Activated CD4-positive, alpha-beta memory T cell treated with anti-CD3 and anti-CD28 coated beads, Interleukin-2, amount 10 ng/mL, durations not matched to agents 7 days and 5 days (primary cell): ENCODE measurements at regions not wholly inside any gene's neighbourhood (a gene's known extent, or its start where the extent isn't known, plus 50 kb on each side); places are given as distances from the start of the nearest gene placed in this dataset.
"Not testable (repeated sequence)": the region's sequence is repeated elsewhere in the genome, so short reads cannot be mapped to it uniquely, and the experiment has no call there.

Experiments used
- CTCF ChIA-PET: fragments of 350-600 bp; sonication (Branson Sonifier 250); formaldehyde crosslinking; loops from one replicate; lab custom pipeline; 2021; ENCODE audit warnings: antibody characterized with exemption, inconsistent platforms; lab: Charles Lee
- POLR2A ChIA-PET: fragments of 350-600 bp; sonication (Branson Sonifier 250); formaldehyde crosslinking; loops from one replicate; lab custom pipeline; 2021; ENCODE audit warnings: antibody characterized with exemption; lab: Charles Lee
- DNase-seq: peaks from one replicate; pipeline ENCODE4 v3.0.0-alpha.2; 2020
- H3K27ac Mint-ChIP-seq: one replicate; pipeline ENCODE4 v1.8.0; 2021; ENCODE audit warnings: mild to moderate bottlenecking, mixed read lengths
- H3K27me3 Mint-ChIP-seq: one replicate; pipeline ENCODE4 v1.8.0; 2021; ENCODE audit warnings: mixed read lengths
- H3K36me3 Mint-ChIP-seq: one replicate; pipeline ENCODE4 v1.8.0; 2021; ENCODE audit warnings: low read depth, mixed read lengths
- H3K4me1 Mint-ChIP-seq: one replicate; pipeline ENCODE4 v1.8.0; 2021; ENCODE audit warnings: mixed read lengths
- H3K4me3 Mint-ChIP-seq: one replicate; pipeline ENCODE4 v1.8.0; 2021; ENCODE audit warnings: mild to moderate bottlenecking, mixed read lengths
- H3K9me3 Mint-ChIP-seq: one replicate; pipeline ENCODE4 v1.8.0; 2021; ENCODE audit warnings: mixed read lengths

- H3K4me3 Mint-ChIP-seq, H3K36me3 Mint-ChIP-seq, H3K4me1 Mint-ChIP-seq, DNase-seq, H3K27me3 Mint-ChIP-seq, POLR2A ChIA-PET, H3K27ac Mint-ChIP-seq, H3K9me3 Mint-ChIP-seq, CTCF ChIA-PET: not testable (repeated sequence)
Measured at GRCh38 chr18:72987570-72987969, 119.8 kb upstream of the NETO1 start.

DNA sequence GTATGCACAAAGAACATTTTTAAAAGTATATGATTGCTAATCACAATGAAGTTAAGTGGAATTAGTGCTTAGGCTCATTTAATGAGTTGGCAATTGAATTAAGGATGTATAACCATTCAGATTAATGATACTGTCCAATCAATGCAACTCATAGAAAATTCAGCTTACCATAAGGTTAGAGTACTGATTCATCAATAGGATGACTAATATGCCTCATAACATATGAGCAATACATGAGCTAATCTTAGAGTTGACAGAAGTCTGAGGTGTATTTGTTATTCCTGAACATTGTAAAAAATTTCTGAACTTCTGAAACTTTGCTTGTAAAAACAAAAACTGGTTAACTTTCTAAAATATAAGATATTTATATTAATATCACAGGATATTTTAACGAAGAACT is 118.3 kb upstream of the NETO1 start:
- CTCF ChIA-PET, result no interaction called here
- peaks cover 4% of the 10 kb centered on the region for H3K9me3 Mint-ChIP-seq
- no peaks in the 10 kb centered on the region for H3K4me1 Mint-ChIP-seq
- H3K27ac Mint-ChIP-seq, result no peak overlapping the region
- H3K36me3 Mint-ChIP-seq, result no peaks in the 10 kb centered on the region
- no peak for DNase-seq
- POLR2A ChIA-PET, result no interaction called here
- no peak overlapping the region for H3K4me3 Mint-ChIP-seq
- no peaks in the 10 kb centered on the region for H3K27me3 Mint-ChIP-seq

GRCh38 chr18:72985686-72986085 is 117.9 kb upstream of the NETO1 start:
- ChIA-PET CTCF (no interaction called here), POLR2A (no interaction called here)
- Mint-ChIP-seq H3K27me3 (no peaks in the 10 kb centered on the region), H3K4me3 (no peak overlapping the region), H3K9me3 (peaks cover 4% of the 10 kb centered on the region), H3K36me3 (no peaks in the 10 kb centered on the region), H3K27ac (no peak overlapping the region), H3K4me1 (no peaks in the 10 kb centered on the region)
- DNase-seq, result no peak

GRCh38 chr18:72984290-72984689 is 116.5 kb upstream of the NETO1 start:
- no peak for DNase-seq
- Mint-ChIP-seq H3K27me3 (no peaks in the 10 kb centered on the region), H3K9me3 (peaks cover 4% of the 10 kb centered on the region), H3K4me3 (no peak overlapping the region), H3K36me3 (no peaks in the 10 kb centered on the region), H3K27ac (no peak overlapping the region), H3K4me1 (no peaks in the 10 kb centered on the region)
- CTCF ChIA-PET, result no interaction called here
- POLR2A ChIA-PET, result no interaction called here

DNA sequence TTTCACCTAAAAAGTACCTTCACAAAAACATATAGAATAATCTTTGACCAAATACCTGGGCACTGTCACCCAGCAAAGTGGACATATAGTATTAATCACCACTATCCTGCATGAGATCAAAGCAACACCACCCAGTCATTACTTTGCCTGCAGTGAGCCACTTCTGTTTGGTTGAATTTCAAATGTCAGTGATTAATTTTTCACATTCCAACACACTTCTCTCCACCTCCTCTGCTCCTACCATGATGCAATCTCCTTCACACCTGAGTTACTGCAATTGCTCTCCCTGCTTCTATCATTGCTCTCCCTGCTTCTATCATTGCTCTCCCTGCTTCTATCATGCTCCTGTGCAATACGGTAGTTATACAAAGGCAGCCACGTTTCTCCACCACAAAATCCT is 106.1 kb upstream of the NETO1 start:
- Mint-ChIP-seq H3K36me3 (no peaks in the 10 kb centered on the region), H3K4me1 (no peaks in the 10 kb centered on the region), H3K9me3 (peaks cover 18% of the 10 kb centered on the region), H3K4me3 (no peak overlapping the region), H3K27ac (no peak overlapping the region), H3K27me3 (no peaks in the 10 kb centered on the region)
- POLR2A ChIA-PET, result no interaction called here
- CTCF ChIA-PET, result no interaction called here
- DNase-seq, result no peak

DNA sequence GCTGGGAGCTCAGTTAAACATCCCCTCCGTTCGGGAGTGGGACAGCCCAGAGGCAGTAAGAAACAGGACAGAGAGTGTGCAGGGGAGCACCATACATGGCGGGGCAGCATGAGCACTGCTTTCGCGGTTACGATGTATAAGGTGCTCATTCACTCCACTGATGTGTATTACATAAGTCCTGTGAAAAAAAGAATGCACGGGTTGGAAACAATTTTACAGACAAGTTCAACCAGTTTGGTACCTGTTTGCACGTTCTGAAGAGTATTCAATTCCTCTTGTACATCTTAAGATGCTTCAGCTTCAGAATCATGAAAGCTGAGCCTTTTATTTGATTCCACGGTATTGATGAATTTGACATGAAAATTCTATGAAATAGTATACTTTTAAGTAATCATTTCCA is 97.8 kb upstream of the NETO1 start:
- POLR2A ChIA-PET, result no interaction called here
- DNase-seq, result no peak
- Mint-ChIP-seq H3K9me3 (peaks cover 25% of the 10 kb centered on the region), H3K27me3 (no peaks in the 10 kb centered on the region), H3K4me1 (no peaks in the 10 kb centered on the region), H3K27ac (no peak overlapping the region), H3K36me3 (no peaks in the 10 kb centered on the region), H3K4me3 (no peak overlapping the region)
- CTCF ChIA-PET, result no interaction called here

DNA sequence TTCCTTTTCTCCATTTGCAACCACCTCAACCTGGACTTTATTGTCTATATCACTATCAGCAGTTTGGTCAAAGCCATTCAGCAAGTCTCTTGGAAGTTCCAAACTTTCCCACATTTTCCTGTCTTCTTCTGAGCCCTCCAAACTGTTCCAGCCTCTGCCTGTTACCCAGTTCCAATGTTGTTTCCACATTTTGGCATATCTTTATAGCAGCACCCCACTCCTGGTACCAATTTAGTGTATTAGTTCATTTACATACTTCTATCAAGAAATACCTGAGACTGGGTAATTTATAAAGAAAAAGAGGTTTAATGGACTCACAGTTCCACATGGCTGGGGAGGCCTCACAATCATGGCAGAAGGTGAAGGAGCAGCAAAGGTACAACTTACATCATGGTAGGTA is 90.4 kb upstream of the NETO1 start:
- H3K27me3 Mint-ChIP-seq, H3K36me3 Mint-ChIP-seq, H3K4me1 Mint-ChIP-seq, POLR2A ChIA-PET, H3K4me3 Mint-ChIP-seq, DNase-seq, CTCF ChIA-PET, H3K27ac Mint-ChIP-seq: not testable (repeated sequence)
- peaks cover 23% of the 10 kb centered on the region for H3K9me3 Mint-ChIP-seq

DNA sequence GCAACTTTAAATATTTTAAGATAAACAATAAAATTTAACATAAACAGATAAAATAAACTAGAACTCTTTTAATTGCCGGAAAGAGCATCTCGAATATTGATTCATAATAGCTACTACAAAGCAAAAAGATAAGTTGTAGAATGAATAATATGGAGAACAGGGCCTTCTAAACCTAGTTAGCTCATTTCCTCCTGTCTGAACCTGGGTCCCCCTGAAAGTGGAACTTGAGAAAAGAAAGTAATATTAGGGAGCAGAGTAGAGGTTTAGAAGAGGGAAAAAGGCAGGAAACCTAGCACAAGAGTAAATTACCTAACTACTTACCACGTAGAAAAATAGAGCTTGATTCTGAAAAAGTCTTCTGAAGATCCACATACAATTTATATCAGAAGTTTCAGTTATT is 80.7 kb upstream of the NETO1 start:
- Mint-ChIP-seq H3K4me1 (no peaks in the 10 kb centered on the region), H3K4me3 (no peak overlapping the region), H3K36me3 (no peaks in the 10 kb centered on the region), H3K9me3 (no peaks in the 10 kb centered on the region), H3K27ac (no peak overlapping the region), H3K27me3 (no peaks in the 10 kb centered on the region)
- DNase-seq, result no peak
- ChIA-PET CTCF (no interaction called here), POLR2A (interaction anchor here (0.5 kb wide), 1 partner anchor 764 kb away, joined by 4 read pairs; no protein-coding TSS in a partner anchor)

- no peaks in the 10 kb centered on the region for H3K36me3 Mint-ChIP-seq
- no peak for DNase-seq
- ChIA-PET CTCF (no interaction called here), POLR2A (no interaction called here)
- no peak overlapping the region for H3K27ac Mint-ChIP-seq
- peaks cover 2% of the 10 kb centered on the region for H3K9me3 Mint-ChIP-seq
- H3K4me1 Mint-ChIP-seq, result no peaks in the 10 kb centered on the region
- no peaks in the 10 kb centered on the region for H3K27me3 Mint-ChIP-seq
- H3K4me3 Mint-ChIP-seq, result no peak overlapping the region
Measured at GRCh38 chr18:72942766-72943165, 75.0 kb upstream of the NETO1 start.

DNA sequence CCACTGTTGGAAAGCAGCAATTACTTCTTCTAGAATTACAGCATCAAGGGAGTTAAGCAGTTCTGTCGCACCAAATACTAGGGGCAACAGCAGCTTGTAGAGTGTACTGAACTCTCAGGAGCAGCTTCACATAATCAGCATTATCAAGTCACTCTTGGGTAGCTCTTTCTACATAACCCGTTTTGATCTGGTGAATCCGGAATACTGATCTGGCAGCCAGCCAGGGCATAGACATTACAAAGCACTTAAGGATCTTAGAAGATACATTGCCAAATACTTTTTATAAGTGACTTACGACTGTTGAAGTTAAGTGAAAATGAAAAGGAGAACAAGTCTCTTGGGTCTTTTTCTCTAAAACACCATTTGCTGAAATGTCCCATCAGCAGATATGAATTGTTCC is 73.2 kb upstream of the NETO1 start:
- no peak for DNase-seq
- Mint-ChIP-seq H3K27me3 (no peaks in the 10 kb centered on the region), H3K4me3 (no peak overlapping the region), H3K9me3 (peaks cover 2% of the 10 kb centered on the region), H3K27ac (no peak overlapping the region), H3K4me1 (no peaks in the 10 kb centered on the region), H3K36me3 (no peaks in the 10 kb centered on the region)
- ChIA-PET POLR2A (no interaction called here), CTCF (no interaction called here)

DNA sequence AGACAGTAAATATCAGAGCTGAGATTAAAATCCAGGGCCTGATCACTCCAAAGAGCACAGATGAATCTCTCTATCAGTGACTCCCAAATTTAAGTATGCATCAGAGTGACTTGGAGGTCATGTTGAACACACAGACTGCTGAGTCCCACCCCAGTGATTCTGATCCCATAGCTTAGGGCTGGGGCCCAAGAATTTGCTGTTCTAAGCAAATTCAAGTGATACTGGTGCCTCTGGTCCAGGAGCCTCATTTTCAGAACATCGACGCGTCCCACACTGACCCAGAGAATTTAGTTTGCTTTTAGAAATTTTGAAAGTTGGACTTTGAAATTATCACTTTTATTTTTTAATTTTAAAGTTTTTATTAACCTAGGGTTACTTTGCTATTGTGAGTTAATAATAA is 72.7 kb upstream of the NETO1 start:
- DNase-seq, result no peak
- POLR2A ChIA-PET, result no interaction called here
- Mint-ChIP-seq H3K36me3 (no peaks in the 10 kb centered on the region), H3K27me3 (no peaks in the 10 kb centered on the region), H3K9me3 (peaks cover 2% of the 10 kb centered on the region), H3K27ac (no peak overlapping the region), H3K4me3 (no peak overlapping the region), H3K4me1 (no peaks in the 10 kb centered on the region)
- CTCF ChIA-PET, result no interaction called here

DNA sequence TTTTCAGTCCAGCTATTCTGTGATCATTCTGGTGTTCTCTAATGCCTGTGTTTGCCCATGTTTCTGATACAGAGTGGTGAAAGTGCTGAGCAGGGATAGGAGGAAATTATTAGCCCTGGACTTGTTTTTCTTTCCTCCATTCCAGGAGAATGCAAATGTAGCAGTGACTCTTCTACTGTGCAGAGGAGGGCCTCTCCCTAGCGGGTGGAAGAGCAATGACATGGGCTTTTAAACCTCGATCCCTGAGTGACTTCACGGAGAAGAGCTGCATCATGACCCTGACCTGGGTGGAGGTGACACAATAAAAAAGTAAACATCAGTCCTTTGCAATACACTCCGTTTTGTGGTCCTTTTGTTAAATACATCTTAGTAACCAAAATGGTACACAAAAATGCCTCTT is 68.0 kb upstream of the NETO1 start:
- no peaks in the 10 kb centered on the region for H3K27me3 Mint-ChIP-seq
- DNase-seq, result no peak
- no peak overlapping the region for H3K27ac Mint-ChIP-seq
- no peaks in the 10 kb centered on the region for H3K4me1 Mint-ChIP-seq
- no peak overlapping the region for H3K4me3 Mint-ChIP-seq
- POLR2A ChIA-PET, result no interaction called here
- CTCF ChIA-PET, result no interaction called here
- no peaks in the 10 kb centered on the region for H3K36me3 Mint-ChIP-seq
- peaks cover 2% of the 10 kb centered on the region for H3K9me3 Mint-ChIP-seq

DNA sequence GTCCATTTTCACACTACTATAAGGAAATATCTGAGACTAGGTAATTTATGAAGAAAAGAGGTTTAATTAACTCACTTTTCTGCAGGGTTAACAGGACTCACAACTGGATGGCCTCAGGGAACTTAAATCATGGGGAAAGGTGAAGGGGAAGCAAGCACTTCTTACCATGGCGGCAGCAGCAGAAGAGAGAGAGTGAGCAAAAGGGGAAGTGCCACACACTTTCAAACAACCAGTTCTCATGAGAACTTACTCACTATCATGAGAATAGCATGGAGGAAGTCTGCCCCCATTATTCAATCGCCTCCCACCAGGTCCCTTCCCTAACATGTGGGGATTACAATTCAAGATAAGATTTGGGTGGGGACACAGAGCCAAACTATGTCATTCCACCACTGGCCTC is 55.1 kb upstream of the NETO1 start:
- ChIA-PET POLR2A (no interaction called here), CTCF (no interaction called here)
- no peaks in the 10 kb centered on the region for H3K4me1 Mint-ChIP-seq
- no peak for DNase-seq
- H3K4me3 Mint-ChIP-seq, result no peak overlapping the region
- peaks cover 27% of the 10 kb centered on the region for H3K9me3 Mint-ChIP-seq
- H3K36me3 Mint-ChIP-seq, result no peaks in the 10 kb centered on the region
- no peaks in the 10 kb centered on the region for H3K27me3 Mint-ChIP-seq
- H3K27ac Mint-ChIP-seq, result no peak overlapping the region
